BJ (cell line): ENCODE measurements at regions not wholly inside any gene's neighbourhood (a gene's known extent, or its start where the extent isn't known, plus 50 kb on each side); places are given as distances from the start of the nearest gene placed in this dataset.

Experiments used
- CTCF ChIA-PET: fragments of 350-600 bp; formaldehyde crosslinking; extraction: SDS; loops from one replicate; lab custom pipeline; 2021; ENCODE audit warnings: antibody characterized with exemption, inconsistent platforms; lab: Yijun Ruan, JAX
- POLR2A ChIA-PET: fragments of 300-600 bp; sonication (Branson Sonifier 250); formaldehyde crosslinking; extraction: SDS; loops from one replicate; lab custom pipeline; 2021; ENCODE audit warnings: antibody characterized with exemption; lab: Charles Lee
- DNase-seq: peaks from one replicate; pipeline ENCODE4 v3.0.0-alpha.2; 2011; ENCODE audit warnings: low read depth
- H3K27me3 ChIP-seq: 2 replicates; pipeline ENCODE4 v1.6.0; 2011; ENCODE audit warnings: low read length; ENCODE audit not compliant: control insufficient read depth, insufficient read depth
- H3K36me3 ChIP-seq: 2 replicates; pipeline ENCODE4 v1.5.1; 2011; ENCODE audit warnings: low read length; ENCODE audit not compliant: control insufficient read depth, insufficient read depth
- H3K4me3 ChIP-seq: 2 replicates; pipeline ENCODE4 v1.5.1; 2011; ENCODE audit warnings: low read depth, mild to moderate bottlenecking, control low read depth, low read length
- TF ChIP-seq, protein P1 (sequence below): IDR thresholded peaks from 2 replicates; pipeline ENCODE4 v1.5.1; 2011; ENCODE audit warnings: low read depth, mild to moderate bottlenecking, control low read depth, inconsistent platforms, low read length, moderate library complexity; ENCODE audit not compliant: insufficient read depth

DNA sequence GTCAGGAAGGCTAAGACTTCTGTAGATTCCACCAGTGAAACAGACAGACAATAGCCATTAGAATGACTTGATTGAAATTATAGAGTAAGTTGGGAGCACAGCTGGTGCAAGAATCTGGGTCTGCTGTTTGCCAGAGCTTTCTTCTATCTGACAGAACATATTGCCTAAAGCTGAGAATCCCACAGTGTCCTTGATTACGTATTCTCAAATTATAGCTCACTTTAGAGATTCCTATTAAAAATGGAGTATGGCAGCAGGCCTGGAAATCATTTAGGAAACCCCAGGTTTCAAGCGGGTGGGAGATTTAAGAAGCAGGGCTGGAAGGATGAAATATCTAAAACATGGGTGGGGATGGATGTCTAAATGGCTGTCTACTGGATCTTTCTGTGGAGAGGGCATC lies 639.7 kb upstream of the CXADR start:
- H3K4me3 ChIP-seq: no peak overlapping the region
- POLR2A ChIA-PET: no interaction called here

DNA sequence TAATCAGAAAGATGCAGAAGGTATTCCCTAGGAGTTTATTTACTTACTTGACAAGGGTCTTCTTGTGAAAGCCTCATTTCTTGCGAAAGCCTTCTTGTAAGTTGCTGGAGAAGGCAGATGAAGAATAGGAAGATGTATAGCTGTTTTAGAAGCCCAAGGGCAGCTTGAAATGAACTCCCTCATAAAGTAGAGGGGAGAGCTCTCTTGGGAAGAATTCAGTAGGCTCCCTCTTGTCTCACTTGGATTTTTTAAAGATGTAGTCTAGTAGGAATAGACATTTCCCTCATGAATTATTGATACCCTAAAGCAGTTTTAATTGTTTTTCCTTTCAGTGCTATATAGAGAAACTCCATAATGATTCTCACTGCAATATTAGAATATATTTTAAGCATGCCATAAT lies 639.2 kb upstream of the CXADR start:
- H3K36me3 ChIP-seq: no peaks in the 10 kb centered on the region
- no peak for DNase-seq
- no peak overlapping the region for H3K4me3 ChIP-seq
- no peaks in the 10 kb centered on the region for H3K27me3 ChIP-seq
- ChIA-PET POLR2A (no interaction called here), CTCF (no interaction called here)
- TF ChIP-seq, protein P1, sequence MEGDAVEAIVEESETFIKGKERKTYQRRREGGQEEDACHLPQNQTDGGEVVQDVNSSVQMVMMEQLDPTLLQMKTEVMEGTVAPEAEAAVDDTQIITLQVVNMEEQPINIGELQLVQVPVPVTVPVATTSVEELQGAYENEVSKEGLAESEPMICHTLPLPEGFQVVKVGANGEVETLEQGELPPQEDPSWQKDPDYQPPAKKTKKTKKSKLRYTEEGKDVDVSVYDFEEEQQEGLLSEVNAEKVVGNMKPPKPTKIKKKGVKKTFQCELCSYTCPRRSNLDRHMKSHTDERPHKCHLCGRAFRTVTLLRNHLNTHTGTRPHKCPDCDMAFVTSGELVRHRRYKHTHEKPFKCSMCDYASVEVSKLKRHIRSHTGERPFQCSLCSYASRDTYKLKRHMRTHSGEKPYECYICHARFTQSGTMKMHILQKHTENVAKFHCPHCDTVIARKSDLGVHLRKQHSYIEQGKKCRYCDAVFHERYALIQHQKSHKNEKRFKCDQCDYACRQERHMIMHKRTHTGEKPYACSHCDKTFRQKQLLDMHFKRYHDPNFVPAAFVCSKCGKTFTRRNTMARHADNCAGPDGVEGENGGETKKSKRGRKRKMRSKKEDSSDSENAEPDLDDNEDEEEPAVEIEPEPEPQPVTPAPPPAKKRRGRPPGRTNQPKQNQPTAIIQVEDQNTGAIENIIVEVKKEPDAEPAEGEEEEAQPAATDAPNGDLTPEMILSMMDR: no peak

More for the DNA sequence above, 639.7 kb upstream of the CXADR start:
- H3K27me3 ChIP-seq: no peaks in the 10 kb centered on the region
- no peak for DNase-seq
- TF ChIP-seq, protein P1: no peak
- CTCF ChIA-PET: no interaction called here
- H3K36me3 ChIP-seq: no peaks in the 10 kb centered on the region

DNA sequence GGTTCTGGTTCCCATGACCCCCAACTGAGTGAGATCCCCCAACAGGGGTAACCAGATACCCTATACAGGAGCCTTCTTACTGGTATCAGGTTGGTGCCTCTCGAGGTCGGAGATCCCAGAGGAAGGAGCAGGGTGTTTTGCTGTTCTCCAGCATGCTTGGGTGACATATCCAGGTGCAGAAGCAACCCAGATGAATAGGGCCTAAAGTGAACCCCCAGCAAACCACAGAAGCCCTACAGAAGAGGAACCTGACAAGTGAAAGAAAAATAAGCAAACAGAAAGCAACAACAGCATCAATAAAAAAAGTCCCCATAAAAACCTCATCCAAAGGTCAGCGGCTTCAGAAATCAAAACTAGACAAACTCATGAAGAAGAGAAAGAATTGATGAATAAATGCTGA lies 633.4 kb upstream of the CXADR start:
- no peaks in the 10 kb centered on the region for H3K27me3 ChIP-seq
- TF ChIP-seq, protein P1: no peak
- DNase-seq: no peak
- no peak overlapping the region for H3K4me3 ChIP-seq
- ChIA-PET CTCF (no interaction called here), POLR2A (no interaction called here)
- H3K36me3 ChIP-seq: no peaks in the 10 kb centered on the region

DNA sequence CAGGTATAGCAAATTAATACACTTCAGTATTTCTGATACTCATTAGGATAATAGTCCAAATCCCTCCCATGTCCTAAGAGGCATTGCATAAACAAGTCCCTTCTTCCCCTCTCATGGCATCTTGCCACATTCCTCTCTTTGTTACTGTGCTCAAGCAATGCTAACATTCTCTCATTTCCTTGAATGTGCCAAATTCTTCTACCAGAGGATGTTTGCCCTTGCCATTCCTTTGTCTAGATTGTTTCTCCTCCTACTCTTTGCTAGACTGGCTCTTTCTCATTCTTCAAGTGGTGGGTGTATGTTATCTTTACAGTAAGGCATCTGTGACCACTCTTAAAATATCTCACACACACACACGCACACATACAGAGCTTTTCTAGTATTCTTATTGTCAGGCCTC lies 621.0 kb upstream of the CXADR start:
- POLR2A ChIA-PET: no interaction called here
- no peaks in the 10 kb centered on the region for H3K36me3 ChIP-seq
- DNase-seq: peak; percentile 53
- TF ChIP-seq, protein P1: no peak
- no peak overlapping the region for H3K4me3 ChIP-seq
- CTCF ChIA-PET: no interaction called here
- no peaks in the 10 kb centered on the region for H3K27me3 ChIP-seq

DNA sequence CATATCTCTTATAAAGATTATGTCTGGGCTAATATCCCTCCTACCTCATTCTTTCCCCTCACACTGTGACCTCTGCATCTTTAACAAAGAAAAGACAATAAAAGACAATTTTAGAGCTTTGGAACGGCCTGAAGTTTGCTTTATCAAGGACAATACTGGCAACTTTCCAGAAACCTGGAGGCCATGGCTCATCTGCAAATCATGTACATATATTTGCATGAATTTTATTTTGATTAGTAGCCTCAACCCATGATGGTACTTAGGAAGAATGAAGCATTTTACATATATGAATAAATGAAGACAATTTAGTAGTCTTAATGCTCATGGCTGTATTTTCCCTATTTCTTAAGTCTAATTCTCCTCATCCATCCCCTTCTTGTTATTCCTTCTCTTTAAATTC lies 612.2 kb upstream of the CXADR start:
- DNase-seq: no peak
- Histone ChIP-seq H3K4me3 (no peak overlapping the region), H3K27me3 (no peaks in the 10 kb centered on the region), H3K36me3 (no peaks in the 10 kb centered on the region)
- TF ChIP-seq, protein P1: no peak
- ChIA-PET POLR2A (no interaction called here), CTCF (no interaction called here)
